ENCODE measurements at regions not wholly inside any gene's neighbourhood (a gene's known extent, or its start where the extent isn't known, plus 50 kb on each side); places are given as distances from the start of the nearest gene placed in this dataset.

DNA sequence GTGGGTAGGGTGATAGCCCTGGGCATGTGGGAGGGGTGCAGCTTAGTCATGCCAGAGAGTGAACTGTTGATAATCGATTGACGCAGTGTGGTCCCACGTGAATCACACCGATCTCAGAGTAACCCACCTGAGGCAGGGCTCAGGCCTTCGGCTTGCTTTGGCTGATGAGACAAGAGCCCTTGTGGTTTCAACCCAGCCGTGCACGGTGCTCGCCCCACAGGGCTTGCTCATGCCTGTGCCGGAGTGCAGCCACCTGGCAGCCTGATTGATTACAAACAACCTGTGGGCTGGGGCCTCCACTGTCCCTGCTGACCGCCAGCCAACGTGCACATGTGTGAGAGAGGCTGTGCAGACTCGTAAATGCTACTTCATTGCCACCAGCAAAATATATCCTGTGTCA, 144.9 kb upstream of the ADARB2 start:
- DNase-seq (ENCODE audit: low read depth): no peak

- no peak for DNase-seq (ENCODE audit: low read depth)
Measured at GRCh38 chr10:1881636-1882035, 144.3 kb upstream of the ADARB2 start.

DNA sequence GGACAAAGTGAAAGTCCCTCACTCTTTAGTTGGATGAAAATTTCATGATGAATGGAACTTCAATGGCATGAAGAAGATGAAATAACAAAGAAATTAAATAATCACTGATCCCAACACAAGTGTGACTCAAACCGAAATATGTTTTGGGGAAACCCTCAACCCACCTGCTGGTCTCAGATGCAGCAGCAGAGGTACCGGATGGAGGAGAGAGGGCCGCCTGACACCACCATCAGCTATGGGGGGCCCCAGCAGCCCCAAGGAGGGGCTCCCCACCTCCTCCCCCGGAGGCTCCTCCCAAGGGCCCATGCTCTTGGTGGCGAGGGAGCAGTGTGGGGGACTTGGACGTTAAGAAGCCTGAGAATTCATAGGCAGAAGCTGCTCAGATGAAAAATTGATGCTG, 137.2 kb upstream of the ADARB2 start:
- DNase-seq (ENCODE audit: low read depth): no peak

DNA sequence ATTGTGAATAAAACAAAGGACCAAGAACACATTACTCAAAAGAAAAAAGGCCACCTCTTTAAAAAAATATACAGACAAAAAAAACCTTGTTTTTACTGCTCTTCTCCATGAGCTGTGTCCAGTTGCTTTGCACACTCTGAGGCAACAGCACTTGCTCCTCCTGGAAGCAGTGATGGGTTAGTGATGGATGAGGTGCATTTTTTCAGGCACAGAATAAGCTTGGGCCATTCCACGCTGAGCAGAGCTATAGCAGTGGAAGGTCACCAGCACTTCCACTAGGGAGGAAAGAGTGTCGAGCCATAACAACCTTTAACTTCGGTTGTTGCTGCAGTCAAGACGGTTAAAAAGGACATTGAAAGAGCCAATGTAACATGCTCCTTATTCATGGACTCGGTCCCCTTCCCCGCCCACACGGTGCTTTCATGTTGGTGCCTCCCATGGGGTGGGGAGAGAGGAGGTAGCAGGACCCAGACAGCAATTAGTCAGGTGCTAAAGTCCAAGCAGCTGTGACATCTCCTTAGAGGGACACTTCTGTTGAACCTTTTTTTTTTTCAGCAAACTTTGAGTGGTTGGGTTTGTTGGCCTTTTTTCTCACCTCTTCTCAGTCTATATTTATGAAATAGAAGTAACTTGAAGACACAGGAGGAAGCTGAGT, 136.5 kb upstream of the ADARB2 start:
- no peak for DNase-seq (ENCODE audit: low read depth)

- no peak for DNase-seq (ENCODE audit: low read depth)
Measured at GRCh38 chr10:1872151-1872726, 134.9 kb upstream of the ADARB2 start.

- DNase-seq (ENCODE audit: low read depth): no peak
Measured at GRCh38 chr10:1870491-1870890, 133.2 kb upstream of the ADARB2 start.

DNA sequence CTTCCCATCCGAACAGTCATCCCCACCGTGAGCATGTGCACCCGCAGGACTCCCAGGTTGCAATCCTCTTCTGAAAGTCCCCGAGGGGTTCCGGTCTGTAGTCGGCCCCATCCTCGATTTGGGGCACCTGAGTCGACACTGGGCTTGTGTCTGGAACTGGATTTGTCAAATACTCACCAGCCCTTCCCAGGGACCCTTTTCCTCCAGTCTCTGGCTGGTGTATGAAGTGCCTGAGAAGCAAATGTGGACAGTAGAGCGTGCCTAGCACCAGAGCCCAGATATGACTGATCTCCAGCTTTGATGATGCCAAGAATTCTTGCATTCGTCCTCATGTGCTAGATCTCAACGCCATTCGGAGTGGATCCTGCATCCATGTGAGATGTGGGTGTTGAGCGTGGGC, 132.5 kb upstream of the ADARB2 start:
- no peak for DNase-seq (ENCODE audit: low read depth)

DNA sequence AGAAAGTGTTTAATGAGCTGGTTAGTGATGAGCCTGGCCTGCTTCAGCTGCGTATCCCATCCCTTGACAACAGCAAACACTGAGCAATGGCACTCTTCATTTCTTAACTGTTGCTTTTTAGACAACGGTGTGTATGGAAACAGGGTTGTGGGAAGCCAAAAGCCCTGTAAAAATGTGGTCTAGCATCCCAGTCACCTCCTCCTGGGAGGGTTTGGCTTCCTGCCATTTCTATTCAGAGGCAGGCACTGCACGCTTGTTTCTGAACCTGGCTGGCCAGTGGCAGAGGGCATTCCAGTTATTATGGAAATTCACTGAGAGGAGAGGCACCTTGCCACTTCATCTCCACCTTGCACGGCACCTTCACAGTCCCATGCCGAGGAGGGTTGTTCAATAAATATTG, 123.0 kb upstream of the ADARB2 start:
- DNase-seq (ENCODE audit: low read depth): no peak

- no peak for DNase-seq (ENCODE audit: low read depth)
Measured at GRCh38 chr10:1858547-1858946, 121.2 kb upstream of the ADARB2 start.

DNA sequence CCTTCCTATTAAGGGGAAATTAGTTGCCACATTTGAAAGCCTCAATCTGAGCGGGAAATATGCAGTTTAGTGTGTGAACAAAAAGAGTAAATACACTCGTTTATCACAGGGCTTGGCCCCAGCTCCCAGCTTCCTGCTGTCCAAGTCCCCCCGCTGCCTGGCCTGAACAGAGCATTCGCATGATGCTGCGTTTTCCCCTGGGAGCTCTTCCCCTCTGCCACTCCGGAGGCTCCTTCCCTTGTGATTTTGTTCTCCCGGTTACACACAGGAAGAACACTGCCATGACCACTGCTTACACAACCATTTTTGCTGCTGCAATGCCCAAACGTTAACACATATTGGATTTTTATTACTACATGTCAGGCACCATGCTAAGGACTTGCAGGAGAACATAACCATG, 120.7 kb upstream of the ADARB2 start:
- DNase-seq (ENCODE audit: low read depth): no peak

DNA sequence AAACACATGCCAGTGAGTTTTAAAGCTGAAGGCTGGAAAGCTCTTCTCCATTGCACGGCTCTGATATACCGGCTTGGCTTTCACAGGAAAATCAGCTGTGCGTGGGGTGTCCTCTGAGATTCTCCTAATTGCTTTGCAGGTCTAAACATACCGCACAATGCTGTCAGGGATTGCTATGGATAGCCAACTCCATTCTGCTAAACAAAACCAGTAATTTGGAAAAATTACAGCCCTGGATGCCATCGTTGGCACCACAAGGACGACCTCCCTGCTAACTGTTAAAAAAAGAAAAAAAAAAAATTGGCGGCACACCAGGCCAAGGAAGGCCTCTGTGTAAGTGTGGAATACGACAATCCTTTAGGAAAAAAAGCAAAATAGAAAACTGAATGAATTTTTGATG, 118.6 kb upstream of the ADARB2 start:
- DNase-seq (ENCODE audit: low read depth): no peak

DNA sequence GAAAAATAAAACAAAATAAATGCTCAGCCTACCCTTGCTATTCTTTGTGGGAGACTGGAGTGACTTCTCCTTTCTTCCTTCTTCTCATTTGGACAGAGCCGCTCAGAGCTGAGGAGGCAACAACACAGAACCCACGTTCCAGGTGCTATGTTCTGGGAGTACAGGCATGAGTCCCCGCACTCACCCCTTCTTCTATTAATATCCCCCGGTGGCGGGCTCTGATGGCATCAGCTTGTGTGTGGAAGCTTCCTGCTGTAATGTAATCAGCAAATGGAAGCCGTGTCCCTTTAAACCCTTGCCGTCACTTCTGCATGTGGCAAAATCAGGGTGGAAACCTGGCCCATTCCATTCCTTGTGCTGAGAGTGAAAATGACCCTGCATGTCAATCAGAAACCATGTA, 116.9 kb upstream of the ADARB2 start:
- DNase-seq (ENCODE audit: low read depth): no peak

GRCh38 chr10:1853801-1854200, 116.5 kb upstream of the ADARB2 start:
- no peak for DNase-seq (ENCODE audit: low read depth)

GRCh38 chr10:1852841-1853240, 115.5 kb upstream of the ADARB2 start:
- DNase-seq (ENCODE audit: low read depth): no peak

DNA sequence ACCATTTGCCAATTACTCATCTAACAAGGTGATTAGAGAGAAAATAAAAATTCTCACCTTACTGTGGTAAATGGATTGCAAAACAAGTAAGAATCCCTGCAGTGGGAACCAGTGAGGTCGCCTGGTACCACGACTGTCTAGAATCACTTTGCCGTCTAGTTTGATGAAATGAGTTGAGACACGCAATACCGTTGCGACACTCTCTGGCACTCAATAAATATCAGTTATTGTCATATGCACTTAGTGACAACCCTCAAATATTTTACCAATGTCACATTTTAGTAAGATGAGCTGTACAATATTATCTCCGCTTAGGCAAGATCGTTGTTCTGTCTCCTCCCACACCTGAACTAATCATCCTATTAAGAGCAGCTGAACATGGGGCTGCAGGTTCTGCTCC, 114.4 kb upstream of the ADARB2 start:
- no peak for DNase-seq (ENCODE audit: low read depth)

GRCh38 chr10:1850971-1851527, 113.7 kb upstream of the ADARB2 start:
- no peak for DNase-seq (ENCODE audit: low read depth)

DNA sequence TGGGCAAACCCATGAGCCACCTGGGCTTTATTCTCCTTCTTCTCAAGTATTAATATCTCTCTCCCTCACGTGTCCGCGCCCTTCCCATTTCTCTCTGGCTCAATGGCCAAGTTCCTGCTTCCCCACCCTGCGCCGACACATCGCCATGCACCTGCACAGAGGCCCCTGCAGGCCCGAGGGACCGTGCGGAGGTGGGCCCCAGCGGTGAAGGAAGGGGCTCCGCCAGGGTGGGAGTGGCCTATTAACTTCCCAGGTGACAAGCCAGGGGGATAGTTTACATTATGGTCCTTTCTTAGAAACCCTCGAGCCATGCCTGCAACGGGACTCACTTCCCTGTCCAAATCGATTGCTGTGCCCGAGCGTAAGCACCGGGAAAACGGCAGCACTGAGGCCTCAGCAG, 110.0 kb upstream of the ADARB2 start:
- no peak for DNase-seq (ENCODE audit: low read depth)

- no peak for DNase-seq (ENCODE audit: low read depth)
Measured at GRCh38 chr10:1846032-1846431, 108.7 kb upstream of the ADARB2 start.

GRCh38 chr10:1841759-1842158, 104.4 kb upstream of the ADARB2 start:
- DNase-seq (ENCODE audit: low read depth): no peak

GRCh38 chr10:1829712-1830111, 92.4 kb upstream of the ADARB2 start:
- no peak for DNase-seq (ENCODE audit: low read depth)

DNA sequence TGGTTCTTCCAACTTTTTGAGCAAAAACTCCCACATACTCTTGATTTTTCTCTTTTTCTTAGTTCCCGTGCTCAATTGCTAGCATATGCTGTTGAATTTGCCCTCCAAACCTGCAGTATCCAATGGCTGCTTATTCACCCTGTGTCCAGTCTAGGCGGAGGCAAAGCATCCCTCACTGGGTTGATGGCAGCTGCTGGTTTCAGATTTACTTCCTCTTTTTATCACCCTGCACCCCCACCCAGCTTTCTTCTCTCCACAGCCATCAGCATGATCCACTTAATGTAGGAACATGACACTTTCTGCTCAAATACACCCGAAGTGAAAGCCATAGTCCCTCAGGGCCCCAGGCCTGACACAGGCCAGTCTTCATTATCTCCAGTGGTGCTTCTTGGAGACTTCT, 87.6 kb upstream of the ADARB2 start:
- DNase-seq (ENCODE audit: low read depth): no peak

GRCh38 chr10:1814556-1814955, 77.2 kb upstream of the ADARB2 start:
- no peak for DNase-seq (ENCODE audit: low read depth)

GRCh38 chr10:1809139-1809741, 71.9 kb upstream of the ADARB2 start:
- no peak for DNase-seq (ENCODE audit: low read depth)

GRCh38 chr10:1807924-1808323, 70.6 kb upstream of the ADARB2 start:
- no peak for DNase-seq (ENCODE audit: low read depth)

Measured in fibroblast of the conjunctiva (primary cell).